ENCODE measurements at regions not wholly inside any gene's neighbourhood (a gene's known extent, or its start where the extent isn't known, plus 50 kb on each side); places are given as distances from the start of the nearest gene placed in this dataset.
A peak's percentile ranks its signal among the peaks of the same experiment; 100 is the strongest.

- intact Hi-C loops (cut with DNase I; ENCODE audit: low total_unique reads) (no loop called here), in situ Hi-C loops (cut with MboI; ENCODE audit: low pct_ligation_motif_present in 1 of 4, low pct_unique_long_range_greater_than_20kb in 1 of 4, low sequenced_read_pairs in 3 of 4) (loop anchor here in 2 of 4 donors (25.0 kb wide), 1 partner anchor 460 kb away; the partner anchor contains the start of gene CACNA1E (in 2 of the 2))
- H3K27me3 ChIP-seq = no peaks in the 10 kb centered on the region
- no peak for DNase-seq
- H3K4me1 ChIP-seq = no peaks in the 10 kb centered on the region
- no peak for TF ChIP-seq EP300 (IDR thresholded peaks at IDR 0.05; ENCODE audit: low read depth)
- no peak for TF ChIP-seq CTCF (IDR thresholded peaks at IDR 0.05)
- no peak for TF ChIP-seq POLR2A (IDR thresholded peaks at IDR 0.05)
- no peak overlapping the region for H3K4me3 ChIP-seq
- H3K27ac ChIP-seq = no peak overlapping the region
- H3K9me3 ChIP-seq = no peaks in the 10 kb centered on the region
- H3K36me3 ChIP-seq = no peaks in the 10 kb centered on the region
- WGBS, 2 donors (ENCODE audit: low coverage in 1 of 2) = 47 to 90% methylated on average over 1 of the region's 1 CpG
Observed at GRCh38 chr1:181947441-181947840, 114.1 kb downstream of the ZNF648 start.

- intact Hi-C loops (cut with DNase I; ENCODE audit: low total_unique reads) = no loop called here
- no peaks in the 10 kb centered on the region for H3K27me3 ChIP-seq
- DNase-seq = peak; percentile 34
- H3K4me3 ChIP-seq = no peak overlapping the region
- H3K36me3 ChIP-seq = no peaks in the 10 kb centered on the region
- no peak overlapping the region for H3K27ac ChIP-seq
- no peaks in the 10 kb centered on the region for H3K9me3 ChIP-seq
- 21 to 47% methylated on average over 5 to 9 of the region's 9 CpGs for WGBS, 2 donors (ENCODE audit: low coverage in 1 of 2)
- no peaks in the 10 kb centered on the region for H3K4me1 ChIP-seq
- TF ChIP-seq CTCF (IDR thresholded peaks at IDR 0.05) = peak; percentile 26 to 56 (median 42)
- TF ChIP-seq POLR2A (IDR thresholded peaks at IDR 0.05) = no peak
- in situ Hi-C loops (cut with MboI; ENCODE audit: low pct_ligation_motif_present in 1 of 4, low pct_unique_long_range_greater_than_20kb in 1 of 4, low sequenced_read_pairs in 3 of 4) = loop anchor here in 2 of 4 donors (25.0 kb wide), 1 partner anchor 450 kb away; the partner anchor contains the start of gene CACNA1E (in 2 of the 2)
Observed at GRCh38 chr1:181936768-181937581, 124.5 kb downstream of the ZNF648 start.

- Histone ChIP-seq H3K4me3 (no peak overlapping the region), H3K4me1 (no peaks in the 10 kb centered on the region), H3K27me3 (no peaks in the 10 kb centered on the region), H3K9me3 (no peaks in the 10 kb centered on the region), H3K36me3 (no peaks in the 10 kb centered on the region), H3K27ac (no peak overlapping the region)
- intact Hi-C loops (cut with DNase I; ENCODE audit: low total_unique reads) (no loop called here), in situ Hi-C loops (cut with MboI; ENCODE audit: low pct_ligation_motif_present in 1 of 4, low pct_unique_long_range_greater_than_20kb in 1 of 4, low sequenced_read_pairs in 3 of 4) (loop anchor here in 2 of 4 donors (25.0 kb wide), 1 partner anchor 449 kb away; the partner anchor contains the start of gene CACNA1E (in 2 of the 2))
- 96% methylated on average over 2 of the region's 2 CpGs; no CpG with 5 or more reads in 1 of the 2 donors for WGBS, 2 donors (ENCODE audit: low coverage in 1 of 2)
- no peak for TF ChIP-seq CTCF (IDR thresholded peaks at IDR 0.05)
- TF ChIP-seq EP300 (IDR thresholded peaks at IDR 0.05; ENCODE audit: low read depth) = no peak
- TF ChIP-seq POLR2A (IDR thresholded peaks at IDR 0.05) = no peak
- TF ChIP-seq POLR2AphosphoS5 (IDR thresholded peaks at IDR 0.05) = no peak
- DNase-seq = no peak
Observed at GRCh38 chr1:181936269-181936668, 125.2 kb downstream of the ZNF648 start.

GRCh38 chr1:181931873-181932272 lies 129.6 kb downstream of the ZNF648 start:
- TF ChIP-seq POLR2A (IDR thresholded peaks at IDR 0.05) (no peak), POLR2AphosphoS5 (IDR thresholded peaks at IDR 0.05) (no peak), CTCF (IDR thresholded peaks at IDR 0.05) (no peak), EP300 (IDR thresholded peaks at IDR 0.05; ENCODE audit: low read depth) (no peak)
- H3K4me3 ChIP-seq = no peak overlapping the region
- in situ Hi-C loops (cut with MboI; ENCODE audit: low pct_ligation_motif_present in 1 of 4, low pct_unique_long_range_greater_than_20kb in 1 of 4, low sequenced_read_pairs in 3 of 4) (loop anchor here in 2 of 4 donors (25.0 kb wide), 1 partner anchor 445 kb away; the partner anchor contains the start of gene CACNA1E (in 2 of the 2)), intact Hi-C loops (cut with DNase I; ENCODE audit: low total_unique reads) (no loop called here)
- no peaks in the 10 kb centered on the region for H3K36me3 ChIP-seq
- 63 to 72% methylated on average over 2 of the region's 2 CpGs for WGBS, 2 donors (ENCODE audit: low coverage in 1 of 2)
- H3K4me1 ChIP-seq = no peaks in the 10 kb centered on the region
- DNase-seq = no peak
- H3K9me3 ChIP-seq = no peaks in the 10 kb centered on the region
- no peaks in the 10 kb centered on the region for H3K27me3 ChIP-seq
- H3K27ac ChIP-seq = no peak overlapping the region

All from transverse colon (tissue), 4 donors.